GM19239 (cell line): ENCODE measurements at regions not wholly inside any gene's neighbourhood (a gene's known extent, or its start where the extent isn't known, plus 50 kb on each side); places are given as distances from the start of the nearest gene placed in this dataset.
"Not testable (repeated sequence)": the region's sequence is repeated elsewhere in the genome, so short reads cannot be mapped to it uniquely, and the experiment has no call there.

Source experiments
- DNase-seq: peaks from one replicate; pipeline ENCODE4 v3.0.0; 2011; ENCODE audit warnings: low spot score; ENCODE audit not compliant: insufficient read length
- FAIRE-seq: peaks from 2 replicates; lab custom pipeline; 2011; peaks lifted over from hg19 to GRCh38; lab: Jason Lieb, UNC

DNA sequence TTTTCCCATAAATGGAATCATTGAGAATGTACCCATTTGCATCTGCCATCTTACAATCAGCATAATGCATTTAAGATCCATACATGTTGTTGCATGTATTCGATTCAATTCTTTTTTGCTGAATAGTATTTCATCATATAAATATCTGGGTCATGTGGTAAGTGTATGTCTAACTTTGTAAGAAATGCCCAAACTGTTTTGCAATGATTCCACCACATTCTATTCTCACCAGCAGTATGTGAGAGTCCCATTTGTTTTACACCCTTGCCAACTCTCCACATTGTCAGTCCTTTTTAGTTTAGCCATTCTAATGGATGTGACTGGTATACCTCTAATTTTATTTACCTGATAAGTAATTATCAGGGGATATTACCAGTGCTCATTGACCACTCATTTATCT, 115.8 kb upstream of the PBX1 start:
- DNase-seq (no peak), FAIRE-seq (no peak)

DNA sequence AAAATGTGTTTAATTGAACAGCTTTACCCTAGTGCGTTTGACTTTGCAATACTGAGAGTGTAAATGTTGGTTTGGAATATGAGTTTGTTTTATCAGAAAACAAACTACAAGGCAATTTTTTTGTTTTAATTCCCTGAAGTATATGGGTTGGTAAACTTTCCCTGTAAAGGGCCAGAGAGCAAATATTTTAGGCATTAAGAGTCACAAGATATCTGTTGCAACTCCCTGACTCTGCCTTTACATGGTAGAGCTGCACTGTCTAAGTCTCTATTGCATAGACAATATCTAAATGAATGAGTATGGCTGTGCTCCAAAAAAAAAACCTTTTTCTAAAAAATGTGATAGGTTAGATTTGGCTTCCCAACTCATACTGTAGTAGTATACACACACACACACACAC, 115.1 kb upstream of the PBX1 start:
- DNase-seq = no peak
- FAIRE-seq = no peak

DNA sequence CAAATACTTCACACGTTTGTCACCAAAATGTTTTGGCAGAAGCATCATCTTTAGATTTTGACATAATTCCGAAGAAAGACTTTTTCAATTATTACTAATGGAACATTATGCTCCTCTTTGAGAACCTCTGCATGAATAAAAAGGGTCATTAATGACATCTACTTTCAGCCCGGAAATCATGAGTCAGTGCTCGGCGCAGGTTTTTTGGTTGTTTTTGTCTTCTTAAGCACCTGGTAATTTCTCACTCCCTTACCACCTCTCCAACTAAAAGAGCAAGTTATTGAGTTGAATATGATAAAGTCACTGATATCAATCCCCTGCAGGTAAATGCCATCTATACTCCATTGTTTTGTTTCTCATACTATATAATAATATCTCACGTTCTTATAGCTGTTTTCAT, 113.0 kb upstream of the PBX1 start:
- no peak for DNase-seq
- FAIRE-seq = no peak

DNA sequence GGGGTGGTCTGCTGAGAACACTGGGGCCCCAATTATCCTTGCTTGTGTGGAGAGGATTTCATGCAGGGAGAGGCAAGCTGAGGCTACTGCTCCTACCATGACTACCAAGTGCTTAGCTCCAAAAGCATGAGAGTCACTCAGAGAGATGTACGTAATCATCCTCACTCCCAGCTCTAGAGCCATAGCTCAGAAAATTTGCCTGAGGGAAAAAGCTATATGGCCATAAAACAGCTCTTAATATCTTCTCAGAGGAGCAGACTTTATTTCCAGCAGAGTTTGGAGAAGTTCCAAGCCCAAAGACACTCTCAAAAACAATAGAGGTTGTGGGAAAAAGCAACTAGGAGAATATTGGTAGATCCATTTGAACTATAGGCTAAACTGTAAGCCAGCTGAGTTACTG, 106.4 kb upstream of the PBX1 start:
- no peak for DNase-seq
- FAIRE-seq = no peak

DNA sequence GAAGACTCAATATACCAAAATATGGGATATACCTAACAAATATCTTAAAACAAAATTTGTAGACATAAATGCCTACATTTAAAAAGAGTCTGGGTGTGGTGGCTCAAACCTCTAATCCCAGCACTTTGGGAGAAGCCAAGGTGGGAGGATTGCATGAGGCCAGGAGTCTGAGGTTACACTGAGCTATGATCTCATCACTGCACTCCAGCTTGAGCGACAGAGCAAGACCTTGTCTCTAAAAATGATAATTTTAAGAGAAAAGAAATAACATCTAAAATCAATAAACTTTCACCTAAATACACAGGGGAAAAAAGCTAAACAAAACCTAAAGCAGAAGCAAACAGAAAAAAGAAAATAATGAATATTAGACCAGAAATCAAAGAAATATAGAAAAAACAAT, 102.7 kb upstream of the PBX1 start:
- FAIRE-seq (no peak), DNase-seq (no peak)

DNA sequence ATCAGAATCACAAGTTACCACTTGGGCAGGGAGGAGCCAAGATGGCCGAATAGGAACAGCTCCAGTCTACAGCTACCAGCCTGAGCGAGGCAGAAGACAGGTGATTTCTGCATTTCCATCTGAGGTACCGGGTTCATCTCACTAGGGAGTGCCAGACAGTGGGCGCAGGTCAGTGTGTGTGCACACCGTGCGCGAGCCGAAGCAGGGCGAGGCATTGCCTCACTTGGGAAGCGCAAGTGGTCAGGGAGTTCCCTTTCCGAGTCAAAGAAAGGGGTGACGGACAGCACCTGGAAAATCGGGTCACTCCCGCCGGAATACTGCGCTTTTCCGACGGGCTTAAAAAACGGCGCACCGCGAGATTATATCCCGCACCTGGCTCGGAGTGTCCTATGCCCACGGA, 99.8 kb upstream of the PBX1 start:
- DNase-seq, FAIRE-seq: not testable (repeated sequence)

DNA sequence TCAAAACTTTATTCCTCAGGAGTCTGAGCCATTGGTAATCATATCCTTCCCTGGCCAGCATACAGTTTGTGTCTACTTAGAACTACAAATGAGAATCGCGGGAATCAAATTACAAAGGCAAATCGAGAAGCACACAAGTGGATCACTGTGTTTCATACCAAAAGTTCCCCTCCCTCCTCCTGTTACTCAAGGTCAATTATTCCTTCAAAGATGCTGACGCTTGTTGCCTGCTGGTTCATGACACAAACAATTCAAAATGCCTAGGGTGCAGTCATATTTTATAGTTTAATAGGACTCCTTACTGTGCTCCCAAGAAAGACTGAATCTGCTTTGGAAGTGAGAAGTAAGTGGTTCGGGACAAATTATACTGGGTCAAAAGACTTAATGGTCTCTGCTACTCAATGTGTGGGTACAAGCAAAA, 93.0 kb upstream of the PBX1 start:
- DNase-seq (no peak), FAIRE-seq (no peak)

DNA sequence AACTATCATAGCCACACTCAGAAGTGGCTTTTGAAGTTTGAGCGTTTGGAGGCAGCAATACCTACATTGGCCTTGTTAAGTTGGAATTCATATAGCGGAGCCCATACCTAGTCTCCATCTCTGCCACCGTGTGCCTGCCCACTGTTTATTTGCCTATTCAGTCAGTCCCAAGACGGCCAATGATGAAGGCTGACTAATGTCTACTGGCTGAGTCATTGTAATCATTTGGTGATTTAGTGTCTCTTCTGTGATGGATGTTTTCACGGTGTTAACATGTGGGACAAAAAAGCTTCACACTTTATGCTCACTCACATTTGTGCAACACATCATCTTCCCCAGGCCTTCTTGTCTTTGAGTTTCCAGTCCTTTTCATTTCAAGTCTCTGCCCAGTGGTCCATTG, 92.6 kb upstream of the PBX1 start:
- DNase-seq (no peak), FAIRE-seq (no peak)

DNA sequence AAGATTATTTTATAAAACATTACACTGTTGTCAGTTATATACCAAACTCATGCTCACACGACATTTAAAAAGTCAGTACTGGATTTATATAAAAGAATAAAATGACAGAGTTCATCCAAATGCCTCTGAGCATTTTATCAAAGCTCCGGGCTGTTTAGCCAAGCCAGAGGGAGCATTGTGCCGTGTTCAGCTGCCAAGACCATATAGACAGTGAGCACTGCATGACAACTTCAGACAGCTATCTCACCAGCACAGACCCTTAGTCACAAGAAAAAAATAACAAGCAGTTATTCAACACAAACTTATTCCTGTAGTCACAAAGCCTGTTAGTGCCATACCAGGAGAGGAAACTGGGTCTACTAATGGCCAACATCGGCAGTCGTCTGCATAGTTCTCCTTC, 88.0 kb upstream of the PBX1 start:
- DNase-seq (no peak), FAIRE-seq (no peak)

DNA sequence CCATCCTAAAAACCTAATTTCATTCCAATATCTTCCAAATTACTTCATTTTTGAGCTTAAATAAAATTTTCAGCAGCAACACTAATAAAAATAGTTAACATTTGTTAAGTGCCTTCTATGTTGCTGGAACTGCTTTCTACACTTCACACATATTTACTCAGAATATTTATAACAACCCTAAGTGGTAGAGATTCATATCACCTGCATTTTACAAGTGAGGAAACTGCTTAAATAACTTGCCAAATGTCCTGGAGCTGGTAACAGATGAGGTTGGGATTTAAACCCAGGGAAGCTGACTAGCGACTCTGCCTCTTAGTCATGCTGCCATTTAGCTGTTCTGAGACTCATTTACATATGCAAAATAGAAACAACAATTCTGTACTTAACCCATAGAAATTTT, 86.1 kb upstream of the PBX1 start:
- no peak for FAIRE-seq
- no peak for DNase-seq

DNA sequence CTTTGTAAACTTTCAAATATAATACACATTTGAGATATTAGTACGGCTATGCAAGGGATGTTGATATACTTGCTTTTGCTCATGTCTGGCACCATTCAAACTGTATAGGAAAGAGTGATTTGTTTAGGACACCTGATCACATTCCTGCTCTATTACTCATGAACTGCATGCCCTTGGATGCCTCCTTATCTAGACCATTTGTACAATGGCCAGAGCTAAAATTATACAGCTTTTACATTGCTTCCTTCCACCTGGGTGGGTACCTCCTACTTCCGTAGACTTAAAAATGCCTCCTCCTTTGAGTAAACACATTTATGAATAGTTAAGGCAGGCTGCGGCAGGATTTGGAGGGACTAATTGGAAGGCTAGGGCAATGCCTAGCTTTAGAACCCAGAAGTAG, 85.4 kb upstream of the PBX1 start:
- FAIRE-seq (no peak), DNase-seq (no peak)

DNA sequence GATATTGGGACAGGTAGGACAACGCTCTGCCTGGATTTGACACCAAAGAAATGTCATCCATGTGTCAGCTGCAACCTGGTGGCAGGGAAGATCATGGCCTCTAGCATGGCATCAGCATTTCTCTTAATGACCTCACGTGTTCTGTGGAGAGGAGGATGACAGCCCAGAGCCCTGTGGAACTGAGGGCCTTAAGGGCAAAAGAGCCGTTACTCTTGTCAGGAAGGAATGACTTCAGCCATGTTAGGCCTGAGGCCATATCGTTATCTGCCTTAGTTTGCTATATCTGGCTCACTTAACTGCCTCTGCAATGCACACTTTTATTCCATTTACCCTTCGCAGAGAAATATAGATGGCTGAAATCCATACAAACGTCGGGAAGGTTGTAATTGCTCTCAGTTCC, 83.2 kb upstream of the PBX1 start:
- DNase-seq = no peak
- no peak for FAIRE-seq

DNA sequence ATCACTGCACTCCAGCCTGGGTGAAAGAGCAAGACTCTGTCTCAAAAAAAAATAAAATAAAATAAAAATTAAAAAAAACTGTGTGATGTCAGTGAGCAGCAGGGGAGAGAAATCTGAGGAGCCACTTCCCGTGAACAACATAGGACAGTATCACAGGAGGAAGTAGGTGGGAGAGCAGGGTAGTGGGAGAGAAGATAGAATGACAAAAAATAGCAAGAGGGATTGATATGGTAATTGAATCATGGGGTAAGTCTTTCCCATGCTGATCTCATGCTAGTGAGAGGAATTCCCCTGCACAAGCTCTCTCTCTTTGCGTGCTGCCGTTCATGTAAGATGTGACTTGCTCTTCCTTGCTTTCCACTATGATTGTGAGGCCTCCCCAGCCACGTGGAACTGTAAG, 81.6 kb upstream of the PBX1 start:
- DNase-seq = no peak
- no peak for FAIRE-seq

DNA sequence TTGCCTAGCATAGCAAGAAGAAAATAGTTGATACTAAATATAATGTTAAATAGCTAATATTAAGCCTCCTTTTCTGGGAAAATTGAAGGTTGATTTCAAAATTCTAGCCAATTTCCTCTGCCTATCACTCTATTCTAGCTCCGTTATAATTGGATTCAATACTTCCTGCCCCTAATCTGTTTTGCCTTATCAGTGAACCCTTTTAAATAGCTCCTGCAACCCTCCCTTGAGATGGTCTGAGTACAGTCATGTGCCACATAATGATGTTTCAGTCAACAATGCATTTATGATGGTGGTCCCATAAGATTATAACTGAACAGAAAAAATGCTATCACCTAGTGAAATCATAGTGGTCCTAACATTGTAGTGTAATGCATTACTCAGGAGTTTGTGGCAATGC, 79.7 kb upstream of the PBX1 start:
- no peak for FAIRE-seq
- no peak for DNase-seq

DNA sequence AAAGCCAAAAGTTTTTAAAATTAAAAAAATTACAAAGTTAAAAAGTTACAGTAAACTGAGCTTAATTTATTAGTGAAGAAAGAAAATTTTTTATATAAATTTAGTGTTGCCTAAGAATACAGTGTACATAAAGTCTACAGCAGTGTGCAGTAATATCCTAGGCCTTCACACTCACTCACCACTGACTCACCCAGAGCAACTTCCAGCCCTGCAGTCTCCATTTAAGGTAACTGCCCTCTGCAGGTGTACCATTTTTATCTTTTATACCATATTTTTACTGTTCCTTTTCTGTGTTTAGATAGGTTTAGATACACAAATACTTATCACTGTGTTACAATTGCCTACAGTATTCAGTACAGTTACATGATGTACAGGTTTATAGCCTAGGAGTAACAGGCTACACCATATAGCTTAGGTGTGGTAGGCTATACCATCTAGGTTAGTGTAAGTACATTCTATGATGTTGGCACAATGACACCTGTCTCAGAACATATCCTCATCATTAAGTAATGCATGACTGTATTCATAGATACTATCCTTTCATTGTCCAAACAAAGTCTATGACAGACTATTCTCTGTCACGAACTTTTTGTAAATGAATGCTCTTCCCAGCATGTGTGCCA, 78.6 kb upstream of the PBX1 start:
- FAIRE-seq (no peak), DNase-seq (no peak)

DNA sequence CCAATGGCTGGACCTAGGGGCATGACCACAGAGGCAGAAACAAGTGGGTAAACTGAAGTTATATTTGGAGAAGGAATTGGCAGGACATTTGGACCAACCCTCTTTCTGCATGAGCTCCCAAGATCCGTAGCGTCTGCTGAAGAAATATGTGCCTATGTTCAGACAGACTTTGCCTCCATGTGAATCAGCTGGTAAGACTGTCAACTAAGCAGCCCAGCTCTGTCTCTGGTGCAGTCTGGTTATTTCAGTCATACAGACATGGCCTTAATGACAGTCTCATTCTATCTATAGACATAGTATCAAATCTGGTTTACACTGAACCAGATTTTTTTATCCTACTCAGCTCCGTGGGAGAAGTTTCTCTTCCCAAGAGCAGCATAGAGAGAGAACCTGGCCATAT, 63.1 kb upstream of the PBX1 start:
- DNase-seq (no peak), FAIRE-seq (no peak)

DNA sequence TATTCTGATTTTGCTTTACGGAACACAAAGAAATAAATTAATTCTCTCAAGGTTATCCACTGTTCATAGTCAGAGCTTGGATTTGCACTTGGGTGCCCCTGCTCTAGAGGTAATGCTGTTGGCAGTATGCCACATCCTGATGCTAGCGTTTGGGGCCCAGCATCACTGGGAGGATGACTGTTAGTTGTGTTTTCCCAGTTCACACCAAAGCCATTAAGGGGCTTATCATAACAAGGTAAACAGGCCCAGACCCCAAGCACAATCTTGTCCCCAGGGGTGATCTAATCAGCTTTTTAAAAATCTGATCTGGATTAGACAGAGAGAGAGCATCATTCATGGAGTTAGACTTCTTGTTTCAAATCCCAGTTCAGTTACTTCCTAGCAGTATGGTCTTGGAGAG, 60.2 kb upstream of the PBX1 start:
- no peak for FAIRE-seq
- no peak for DNase-seq

DNA sequence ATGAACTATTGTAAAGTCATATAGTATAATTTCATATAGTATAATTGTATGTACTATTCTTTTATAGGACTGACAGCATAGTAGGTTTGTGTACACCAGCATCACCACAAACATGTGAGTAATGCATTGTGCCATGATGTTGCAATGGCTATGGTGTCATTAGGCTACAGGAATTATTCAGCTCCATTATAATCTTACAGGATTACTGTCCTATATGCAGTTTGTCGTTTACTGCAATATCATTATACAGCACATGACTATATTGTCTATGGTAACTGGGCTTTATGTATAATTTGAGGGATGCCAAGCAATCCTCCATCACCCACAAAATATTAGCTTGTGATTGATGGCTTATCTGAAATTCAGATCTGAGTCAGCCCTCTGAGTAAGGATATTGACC, 54.2 kb upstream of the PBX1 start:
- DNase-seq (no peak), FAIRE-seq (no peak)
